IPS-18c (cell line): ENCODE measurements at regions not wholly inside any gene's neighbourhood (a gene's known extent, or its start where the extent isn't known, plus 50 kb on each side); places are given as distances from the start of the nearest gene placed in this dataset.

Experiments used
- H3K4me3 ChIP-seq: 2 replicates; pipeline ENCODE4 v1.7.0; 2013; ENCODE audit warnings: low read depth, mild to moderate bottlenecking, low read length, moderate library complexity; ENCODE audit not compliant: insufficient read depth
- H3K9me3 ChIP-seq: one replicate; pipeline ENCODE4 v1.6.1; 2013; ENCODE audit warnings: mild to moderate bottlenecking, low read length, moderate library complexity; ENCODE audit not compliant: control insufficient read depth, insufficient read depth

DNA sequence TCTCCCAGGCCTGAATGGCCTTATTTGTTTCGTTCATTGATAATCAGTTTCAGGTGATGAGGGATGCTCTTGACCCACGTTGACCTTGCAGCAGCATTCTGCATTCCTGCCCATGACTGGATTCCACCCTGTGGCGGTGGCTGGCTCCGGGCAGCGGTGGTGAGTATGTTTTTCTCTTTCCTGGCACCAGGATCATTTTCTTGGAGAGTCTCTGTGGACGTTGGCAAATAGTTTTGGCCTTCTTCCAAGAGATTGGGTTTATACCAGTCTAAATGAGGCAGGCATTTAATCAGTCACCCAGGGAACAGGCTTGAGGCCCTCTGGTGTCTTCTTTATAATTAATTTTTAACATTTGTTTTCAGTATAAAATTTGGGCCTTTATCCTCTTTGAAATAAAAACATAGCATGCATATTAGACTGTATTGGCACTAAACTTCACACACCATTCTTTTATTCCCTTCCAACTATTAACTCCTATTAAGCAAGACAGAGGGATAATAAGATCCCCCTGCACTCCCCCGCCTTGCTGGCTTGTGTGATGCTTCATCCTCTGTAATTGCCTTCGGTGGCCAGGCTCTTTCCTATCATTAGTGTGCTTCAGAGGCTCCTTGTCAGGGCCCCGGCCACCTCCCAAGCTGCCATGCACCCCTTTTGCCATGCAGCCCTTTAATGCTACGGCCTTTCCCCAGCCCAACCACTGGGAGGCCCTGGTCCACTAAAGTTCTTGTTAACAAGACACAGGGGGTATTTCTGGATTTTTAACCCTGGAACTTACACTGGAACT is 176.2 kb upstream of the TOPAZ1 start:
- Histone ChIP-seq H3K4me3 (no peak overlapping the region), H3K9me3 (no peaks in the 10 kb centered on the region)

DNA sequence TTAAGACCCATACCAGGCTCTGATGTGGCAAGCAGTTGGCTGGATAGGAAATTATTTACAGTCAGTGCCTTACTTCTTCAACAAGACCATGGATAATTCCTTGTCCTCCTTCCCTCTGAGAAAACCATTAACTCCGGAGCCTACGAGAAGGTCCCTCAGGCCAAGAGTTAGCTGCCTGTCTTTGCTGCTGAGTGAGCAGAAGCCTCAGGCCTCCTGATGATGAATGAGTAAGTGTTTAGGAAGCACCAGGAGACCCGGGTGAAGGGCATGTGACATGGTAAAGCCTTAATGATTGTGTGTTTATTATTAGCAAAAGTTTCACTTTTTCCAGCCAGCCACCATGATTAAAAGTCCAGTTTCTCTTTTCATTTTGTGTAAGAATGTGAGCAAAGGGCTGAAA is 174.9 kb upstream of the TOPAZ1 start:
- H3K4me3 ChIP-seq, result no peak overlapping the region
- H3K9me3 ChIP-seq, result no peaks in the 10 kb centered on the region

DNA sequence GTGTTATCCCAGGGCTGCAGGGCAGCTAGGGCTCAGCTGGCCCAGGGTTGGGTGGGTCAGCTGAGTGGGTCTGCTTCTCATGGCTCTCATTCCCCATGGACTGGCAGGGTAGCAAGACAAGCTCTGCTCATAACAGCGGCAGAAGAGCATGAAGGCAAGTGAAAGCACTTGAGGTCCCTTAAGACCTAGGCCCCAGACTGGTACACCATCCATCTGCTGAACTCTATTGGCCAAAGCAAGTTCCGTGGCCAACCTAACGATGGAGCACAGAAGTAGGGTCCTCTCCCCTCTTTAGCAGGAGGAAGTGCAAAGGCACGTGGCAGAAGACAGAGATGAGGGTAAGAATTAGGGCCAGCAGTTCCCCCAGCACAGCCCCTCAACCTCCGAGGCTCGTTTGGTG is 174.3 kb upstream of the TOPAZ1 start:
- H3K9me3 ChIP-seq, result no peaks in the 10 kb centered on the region

GRCh38 chr3:44068753-44069152 is 172.9 kb upstream of the TOPAZ1 start:
- H3K9me3 ChIP-seq, result no peaks in the 10 kb centered on the region
- no peak overlapping the region for H3K4me3 ChIP-seq

More for the DNA sequence above, 174.3 kb upstream of the TOPAZ1 start:
- no peak overlapping the region for H3K4me3 ChIP-seq

DNA sequence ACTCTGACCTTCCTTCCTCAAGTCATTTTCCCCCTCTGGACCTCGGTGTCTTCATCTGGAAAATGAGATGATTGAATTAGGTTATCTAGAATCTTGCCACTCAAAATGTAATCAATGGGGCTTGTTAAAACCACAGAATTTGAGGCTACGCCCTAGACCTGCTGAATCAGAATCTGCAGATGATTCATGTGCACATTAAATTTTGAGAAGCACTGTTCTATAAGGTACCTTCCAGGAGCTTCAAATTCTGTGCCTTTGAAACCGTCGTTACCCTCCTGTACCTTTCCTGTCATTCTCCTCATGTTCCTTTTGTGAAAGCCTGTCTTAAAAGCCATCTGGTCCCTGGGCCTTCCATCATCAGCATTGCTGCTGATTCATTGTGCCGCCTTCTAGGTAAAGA is 172.4 kb upstream of the TOPAZ1 start:
- no peak overlapping the region for H3K4me3 ChIP-seq
- no peaks in the 10 kb centered on the region for H3K9me3 ChIP-seq

GRCh38 chr3:44070841-44071546 is 170.7 kb upstream of the TOPAZ1 start:
- Histone ChIP-seq H3K4me3 (no peak overlapping the region), H3K9me3 (no peaks in the 10 kb centered on the region)

GRCh38 chr3:44072601-44073540 is 168.8 kb upstream of the TOPAZ1 start:
- no peaks in the 10 kb centered on the region for H3K9me3 ChIP-seq
- H3K4me3 ChIP-seq, result no peak overlapping the region

GRCh38 chr3:44074181-44074580 is 167.5 kb upstream of the TOPAZ1 start:
- H3K4me3 ChIP-seq, result no peak overlapping the region
- no peaks in the 10 kb centered on the region for H3K9me3 ChIP-seq

DNA sequence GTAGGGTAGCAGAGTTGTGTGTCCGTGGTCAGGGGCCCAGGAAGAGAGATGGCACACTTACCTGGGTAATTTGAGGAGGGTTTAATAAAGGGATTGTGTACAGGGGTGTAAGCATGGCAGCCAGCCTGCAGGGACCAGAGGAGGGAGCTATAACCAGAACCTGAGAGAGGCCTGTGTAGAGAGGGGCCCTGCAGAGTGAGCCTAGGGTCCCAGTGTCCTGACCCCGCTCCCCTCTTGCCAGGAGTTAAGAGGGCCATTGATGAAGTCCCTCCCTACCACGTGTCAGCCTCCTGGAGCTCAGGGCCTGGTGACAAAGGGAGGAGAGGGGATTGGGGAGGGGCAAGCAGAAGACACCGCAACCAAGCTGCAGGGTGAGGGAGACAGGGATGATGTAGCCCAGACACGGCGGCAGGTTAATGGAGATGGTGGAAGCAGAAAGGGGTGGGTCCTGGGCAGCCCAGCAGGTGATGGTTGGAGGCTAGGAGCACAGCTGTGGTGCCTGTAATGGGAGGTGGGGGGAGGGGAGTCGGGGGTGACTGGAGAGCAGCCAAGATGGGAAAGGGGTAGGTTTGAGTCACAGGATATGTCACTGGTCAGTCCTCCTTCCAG is 165.4 kb upstream of the TOPAZ1 start:
- Histone ChIP-seq H3K4me3 (no peak overlapping the region), H3K9me3 (no peaks in the 10 kb centered on the region)

DNA sequence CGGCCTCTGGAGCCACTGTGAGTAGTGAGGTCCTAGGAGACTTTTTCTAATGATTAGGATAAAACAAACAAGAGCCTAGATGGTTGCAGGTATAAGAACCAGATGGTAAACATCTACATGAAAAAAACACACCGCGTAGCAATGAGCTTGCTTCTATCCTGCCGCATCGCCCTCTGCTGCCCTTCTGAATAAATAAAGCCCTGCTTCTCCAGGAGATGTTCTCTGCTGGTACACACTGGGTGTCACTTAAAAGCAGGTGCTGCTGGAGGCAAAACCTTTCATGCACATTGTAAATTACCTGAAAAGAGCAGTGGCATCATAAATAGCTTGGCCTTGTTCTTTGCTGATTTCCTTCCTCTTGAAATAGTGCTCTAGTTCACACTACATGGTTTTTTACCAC is 164.4 kb upstream of the TOPAZ1 start:
- Histone ChIP-seq H3K9me3 (no peaks in the 10 kb centered on the region), H3K4me3 (no peak overlapping the region)

- no peak overlapping the region for H3K4me3 ChIP-seq
- H3K9me3 ChIP-seq, result no peaks in the 10 kb centered on the region
Observed at GRCh38 chr3:44078863-44079262, 162.8 kb upstream of the TOPAZ1 start.

- H3K9me3 ChIP-seq, result no peaks in the 10 kb centered on the region
- no peak overlapping the region for H3K4me3 ChIP-seq
Observed at GRCh38 chr3:44079916-44080315, 161.8 kb upstream of the TOPAZ1 start.

GRCh38 chr3:44080474-44081072 is 161.1 kb upstream of the TOPAZ1 start:
- Histone ChIP-seq H3K4me3 (no peak overlapping the region), H3K9me3 (no peaks in the 10 kb centered on the region)

GRCh38 chr3:44090036-44090435 is 151.7 kb upstream of the TOPAZ1 start:
- no peak overlapping the region for H3K4me3 ChIP-seq
- no peaks in the 10 kb centered on the region for H3K9me3 ChIP-seq

DNA sequence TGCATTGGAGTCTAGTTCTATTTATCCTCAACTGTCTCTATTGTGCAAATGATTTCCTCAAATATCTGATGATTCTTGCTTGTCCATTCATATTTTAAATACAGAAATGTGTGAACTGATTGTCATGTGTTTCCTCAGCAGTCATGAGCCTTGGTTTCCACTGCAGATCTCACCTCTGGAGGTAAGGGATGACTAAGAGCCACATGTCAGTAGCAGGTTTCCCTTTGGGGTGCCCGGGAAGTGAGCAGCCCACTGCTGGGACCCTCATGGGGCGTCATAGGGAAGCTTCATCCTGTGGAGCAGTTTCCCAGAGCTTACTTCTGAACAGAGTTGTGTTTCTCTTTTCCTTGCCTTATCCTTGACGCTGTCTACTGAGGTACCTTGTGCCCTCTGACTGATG is 149.2 kb upstream of the TOPAZ1 start:
- no peaks in the 10 kb centered on the region for H3K9me3 ChIP-seq
- H3K4me3 ChIP-seq, result no peak overlapping the region

- Histone ChIP-seq H3K9me3 (no peaks in the 10 kb centered on the region), H3K4me3 (no peak overlapping the region)
Observed at GRCh38 chr3:44093531-44093930, 148.2 kb upstream of the TOPAZ1 start.
